ENCODE measurements at regions not wholly inside any gene's neighbourhood (a gene's known extent, or its start where the extent isn't known, plus 50 kb on each side); places are given as distances from the start of the nearest gene placed in this dataset.

DNA sequence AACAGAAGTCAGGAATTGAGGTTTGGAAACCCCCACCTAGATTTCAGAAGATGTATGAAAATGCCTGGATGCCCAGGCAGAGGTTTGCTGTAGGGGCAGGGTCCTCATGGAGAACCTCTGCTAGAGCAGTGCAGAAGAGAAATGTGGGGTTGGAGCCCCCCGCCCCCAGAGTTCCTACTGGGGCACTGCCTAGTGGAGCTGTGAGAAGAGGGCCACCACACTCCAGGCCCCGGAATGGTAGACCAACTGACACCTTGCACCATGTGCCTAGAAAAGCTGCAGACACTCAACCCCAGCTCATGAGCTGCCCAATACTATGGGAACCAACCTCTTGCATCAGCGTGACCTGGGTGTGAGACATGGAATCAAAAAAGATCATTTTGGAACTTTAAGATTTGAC, 967.0 kb upstream of the NRXN1 start:
- TF ChIP-seq, protein P1, sequence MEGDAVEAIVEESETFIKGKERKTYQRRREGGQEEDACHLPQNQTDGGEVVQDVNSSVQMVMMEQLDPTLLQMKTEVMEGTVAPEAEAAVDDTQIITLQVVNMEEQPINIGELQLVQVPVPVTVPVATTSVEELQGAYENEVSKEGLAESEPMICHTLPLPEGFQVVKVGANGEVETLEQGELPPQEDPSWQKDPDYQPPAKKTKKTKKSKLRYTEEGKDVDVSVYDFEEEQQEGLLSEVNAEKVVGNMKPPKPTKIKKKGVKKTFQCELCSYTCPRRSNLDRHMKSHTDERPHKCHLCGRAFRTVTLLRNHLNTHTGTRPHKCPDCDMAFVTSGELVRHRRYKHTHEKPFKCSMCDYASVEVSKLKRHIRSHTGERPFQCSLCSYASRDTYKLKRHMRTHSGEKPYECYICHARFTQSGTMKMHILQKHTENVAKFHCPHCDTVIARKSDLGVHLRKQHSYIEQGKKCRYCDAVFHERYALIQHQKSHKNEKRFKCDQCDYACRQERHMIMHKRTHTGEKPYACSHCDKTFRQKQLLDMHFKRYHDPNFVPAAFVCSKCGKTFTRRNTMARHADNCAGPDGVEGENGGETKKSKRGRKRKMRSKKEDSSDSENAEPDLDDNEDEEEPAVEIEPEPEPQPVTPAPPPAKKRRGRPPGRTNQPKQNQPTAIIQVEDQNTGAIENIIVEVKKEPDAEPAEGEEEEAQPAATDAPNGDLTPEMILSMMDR (IDR thresholded peaks at IDR 0.05 in 4 of 5, conservative IDR thresholded peaks at IDR 0.05 in 1 of 5), result no peak
- TF ChIP-seq POLR2A (IDR thresholded peaks at IDR 0.05), result no peak

Data from gastrocnemius medialis (tissue), 4 donors.